ENCODE measurements at regions not wholly inside any gene's neighbourhood (a gene's known extent, or its start where the extent isn't known, plus 50 kb on each side); places are given as distances from the start of the nearest gene placed in this dataset.
A peak's percentile ranks its signal among the peaks of the same experiment; 100 is the strongest.

- no peak for DNase-seq
Measured at GRCh38 chr13:103762523-103762922, 696.3 kb upstream of the SLC10A2 start.

GRCh38 chr13:103759361-103759760, 693.1 kb upstream of the SLC10A2 start:
- DNase-seq, result no peak

- DNase-seq, result no peak
Measured at GRCh38 chr13:103758222-103758621, 692.0 kb upstream of the SLC10A2 start.

GRCh38 chr13:103757361-103757760, 691.1 kb upstream of the SLC10A2 start:
- DNase-seq, result no peak

- DNase-seq, result no peak
Measured at GRCh38 chr13:103754783-103755182, 688.6 kb upstream of the SLC10A2 start.

GRCh38 chr13:103734837-103735236, 668.6 kb upstream of the SLC10A2 start:
- DNase-seq, result no peak

- no peak for DNase-seq
Measured at GRCh38 chr13:103731959-103732358, 665.7 kb upstream of the SLC10A2 start.

GRCh38 chr13:103730407-103730806, 664.2 kb upstream of the SLC10A2 start:
- DNase-seq, result no peak

GRCh38 chr13:103726808-103727207, 660.6 kb upstream of the SLC10A2 start:
- DNase-seq, result no peak

- DNase-seq, result no peak
Measured at GRCh38 chr13:103716718-103717117, 650.5 kb upstream of the SLC10A2 start.

- DNase-seq, result no peak
Measured at GRCh38 chr13:103715335-103715734, 649.1 kb upstream of the SLC10A2 start.

GRCh38 chr13:103703246-103703645, 637.0 kb upstream of the SLC10A2 start:
- peak; percentile 50 for DNase-seq

GRCh38 chr13:103698000-103698399, 631.8 kb upstream of the SLC10A2 start:
- no peak for DNase-seq

GRCh38 chr13:103695320-103695719, 629.1 kb upstream of the SLC10A2 start:
- DNase-seq, result no peak

- DNase-seq, result no peak
Measured at GRCh38 chr13:103694471-103694870, 628.3 kb upstream of the SLC10A2 start.

- DNase-seq, result peak; percentile 20
Measured at GRCh38 chr13:103694033-103694432, 627.8 kb upstream of the SLC10A2 start.

- DNase-seq, result no peak
Measured at GRCh38 chr13:103692442-103692841, 626.2 kb upstream of the SLC10A2 start.

- no peak for DNase-seq
Measured at GRCh38 chr13:103676329-103676728, 610.1 kb upstream of the SLC10A2 start.

- no peak for DNase-seq
Measured at GRCh38 chr13:103671547-103671946, 605.3 kb upstream of the SLC10A2 start.

GRCh38 chr13:103663996-103664395, 597.8 kb upstream of the SLC10A2 start:
- no peak for DNase-seq

- no peak for DNase-seq
Measured at GRCh38 chr13:103656311-103656710, 590.1 kb upstream of the SLC10A2 start.

GRCh38 chr13:103640606-103641005, 574.4 kb upstream of the SLC10A2 start:
- DNase-seq, result peak; percentile 33

- no peak for DNase-seq
Measured at GRCh38 chr13:103639326-103639725, 573.1 kb upstream of the SLC10A2 start.

GRCh38 chr13:103638706-103639105, 572.5 kb upstream of the SLC10A2 start:
- no peak for DNase-seq

- no peak for DNase-seq
Measured at GRCh38 chr13:103634066-103634465, 567.8 kb upstream of the SLC10A2 start.

GRCh38 chr13:103625194-103625593, 559.0 kb upstream of the SLC10A2 start:
- DNase-seq, result no peak
